Pancreas (tissue), 10 donors: ENCODE measurements at regions not wholly inside any gene's neighbourhood (a gene's known extent, or its start where the extent isn't known, plus 50 kb on each side); places are given as distances from the start of the nearest gene placed in this dataset.

ENCODE experiments used
- ATAC-seq, 4 donors: fragments of 200-7000 bp; cut with Tn5 transposase; one replicate each; pipeline versions ENCODE4 v1.8.0 to v1.9.1; 2020; ENCODE audit warnings: mild to moderate bottlenecking in 4 of 4, moderate library complexity in 4 of 4
- DNase-seq, 6 donors: peaks; one replicate each; pipeline ENCODE4 v3.0.0-alpha.2; 2020
- FAIRE-seq: peaks from 2 replicates; lab custom pipeline; 2012; peaks lifted over from hg19 to GRCh38; lab: Jason Lieb, UNC
- H3K27ac ChIP-seq, 4 donors: fragments of 200-600 bp; sonication (generic); 1 replicate in 3 of 4; 2 replicates in 1 of 4; pipeline versions ENCODE4 v1.5.0 to v1.8.0; 2020
- H3K27me3 ChIP-seq, 4 donors: fragments of 200-600 bp; one replicate each; pipeline ENCODE4 v1.8.0; 2021
- H3K36me3 ChIP-seq, 3 donors: fragments of 200-600 bp; sonication (generic) in 1 of 3; one replicate each; pipeline versions ENCODE4 v1.5.0 to v1.8.0; 2020 to 2021
- H3K4me1 ChIP-seq, 3 donors: fragments of 200-600 bp; one replicate each; pipeline ENCODE4 v1.8.0; 2021
- H3K4me3 ChIP-seq, 4 donors: fragments of 200-600 bp; sonication (generic) in 2 of 4; one replicate each; pipeline versions ENCODE4 v1.5.0 to v1.8.0; 2020 to 2021
- H3K9me3 ChIP-seq, 4 donors: fragments of 200-600 bp; one replicate each; pipeline ENCODE4 v1.8.0; 2021
- WGBS, 2 donors: extraction: QIAGEN DNeasy Blood & Tissue Kit; methylation state at CpG; one replicate each; pipeline ENCODE4 v1.1.7; 2013; 5-methylcytosine and 5-hydroxymethylcytosine counted together
- intact Hi-C, 3 donors: fragments of 100-400 bp; cut with DNase I; formaldehyde crosslinking; loops; one replicate each; pipeline versions ENCODE4 v1.11.1 to v1.14.2; 2022
- TF ChIP-seq, protein P1 (sequence below), 4 donors: fragments of 200-600 bp; sonication (generic) in 3 of 4; IDR thresholded peaks; one replicate each; pipeline versions ENCODE4 v1.5.0 to v1.8.0; 2021; ENCODE audit warnings: antibody characterized with exemption in 4 of 4
- donor health status: healthy with polysubstance abuse.
- donor health status: DM: no; HTN: no; CAD: no; lungs with moderate emphysema.
- donor health status: DM: no; HTN: no; CAD: no.
- donor health status: control.
- donor health status: control.
- donor health status: Bipolar disorder and iron deficiency.
- donor health status: DM: yes; HTN: yes; CAD: no.
- donor health status: DM: no; HTN: no; CAD: no.
- donor health status: DM: no; HTN: no; CAD: no.
- donor health status: DM: yes; HTN: yes; CAD: no.

DNA sequence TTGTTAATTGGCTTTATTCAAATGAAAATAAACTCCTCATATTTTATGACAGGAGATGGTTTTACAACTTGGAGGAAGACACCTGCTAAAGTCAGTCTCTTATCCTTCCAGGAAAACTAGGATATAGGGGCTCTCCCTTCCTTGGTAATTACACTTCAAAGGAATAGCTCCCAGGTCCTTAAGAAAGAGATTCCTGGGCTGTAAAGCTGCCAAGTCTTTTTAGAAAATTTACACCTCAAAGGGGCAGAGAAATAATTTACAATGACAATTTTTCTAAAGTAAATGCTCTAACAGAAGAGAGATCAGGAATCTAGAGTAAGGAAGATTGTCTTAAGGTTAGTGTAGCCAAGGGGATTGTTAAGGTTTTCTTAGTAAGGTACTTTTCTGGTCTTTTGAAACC lies 1359.0 kb downstream of the OLFM4 start:
- ATAC-seq (no peak), DNase-seq (no peak), FAIRE-seq (no peak)
- Histone ChIP-seq H3K9me3 (no peaks in the 10 kb centered on the region), H3K36me3 (no peaks in the 10 kb centered on the region), H3K4me1 (no peaks in the 10 kb centered on the region), H3K27me3 (no peaks in the 10 kb centered on the region), H3K27ac (no peak overlapping the region), H3K4me3 (no peak overlapping the region)
- TF ChIP-seq, protein P1, sequence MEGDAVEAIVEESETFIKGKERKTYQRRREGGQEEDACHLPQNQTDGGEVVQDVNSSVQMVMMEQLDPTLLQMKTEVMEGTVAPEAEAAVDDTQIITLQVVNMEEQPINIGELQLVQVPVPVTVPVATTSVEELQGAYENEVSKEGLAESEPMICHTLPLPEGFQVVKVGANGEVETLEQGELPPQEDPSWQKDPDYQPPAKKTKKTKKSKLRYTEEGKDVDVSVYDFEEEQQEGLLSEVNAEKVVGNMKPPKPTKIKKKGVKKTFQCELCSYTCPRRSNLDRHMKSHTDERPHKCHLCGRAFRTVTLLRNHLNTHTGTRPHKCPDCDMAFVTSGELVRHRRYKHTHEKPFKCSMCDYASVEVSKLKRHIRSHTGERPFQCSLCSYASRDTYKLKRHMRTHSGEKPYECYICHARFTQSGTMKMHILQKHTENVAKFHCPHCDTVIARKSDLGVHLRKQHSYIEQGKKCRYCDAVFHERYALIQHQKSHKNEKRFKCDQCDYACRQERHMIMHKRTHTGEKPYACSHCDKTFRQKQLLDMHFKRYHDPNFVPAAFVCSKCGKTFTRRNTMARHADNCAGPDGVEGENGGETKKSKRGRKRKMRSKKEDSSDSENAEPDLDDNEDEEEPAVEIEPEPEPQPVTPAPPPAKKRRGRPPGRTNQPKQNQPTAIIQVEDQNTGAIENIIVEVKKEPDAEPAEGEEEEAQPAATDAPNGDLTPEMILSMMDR (IDR thresholded peaks at IDR 0.05) = no peak
- intact Hi-C loops = no loop called here

DNA sequence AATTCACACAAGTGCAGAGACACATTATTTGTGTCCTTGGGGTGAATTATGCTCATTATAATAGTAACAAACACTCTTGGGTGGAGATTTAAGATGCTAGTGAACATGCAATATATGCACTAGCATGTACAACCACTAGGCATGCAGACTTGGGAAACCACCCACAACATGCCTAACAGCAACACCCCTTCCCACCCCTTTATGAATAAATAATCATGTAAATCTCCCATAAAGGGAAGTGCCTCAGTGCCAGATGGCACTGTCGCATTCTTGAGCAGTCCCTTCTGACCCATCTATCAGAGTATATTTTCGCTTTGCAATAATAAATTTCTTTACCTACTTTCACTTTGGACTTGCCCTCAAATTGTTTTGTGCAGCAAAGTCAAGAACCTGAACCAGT lies 1362.2 kb downstream of the OLFM4 start:
- FAIRE-seq (no peak), DNase-seq (no peak), ATAC-seq (no peak)
- TF ChIP-seq, protein P1 (IDR thresholded peaks at IDR 0.05) = no peak
- Histone ChIP-seq H3K27me3 (no peaks in the 10 kb centered on the region), H3K27ac (no peak overlapping the region), H3K36me3 (no peaks in the 10 kb centered on the region), H3K9me3 (no peaks in the 10 kb centered on the region), H3K4me3 (no peak overlapping the region), H3K4me1 (no peaks in the 10 kb centered on the region)
- WGBS, 2 donors = 93 to 94% methylated on average over 2 of the region's 2 CpGs
- intact Hi-C loops = no loop called here

DNA sequence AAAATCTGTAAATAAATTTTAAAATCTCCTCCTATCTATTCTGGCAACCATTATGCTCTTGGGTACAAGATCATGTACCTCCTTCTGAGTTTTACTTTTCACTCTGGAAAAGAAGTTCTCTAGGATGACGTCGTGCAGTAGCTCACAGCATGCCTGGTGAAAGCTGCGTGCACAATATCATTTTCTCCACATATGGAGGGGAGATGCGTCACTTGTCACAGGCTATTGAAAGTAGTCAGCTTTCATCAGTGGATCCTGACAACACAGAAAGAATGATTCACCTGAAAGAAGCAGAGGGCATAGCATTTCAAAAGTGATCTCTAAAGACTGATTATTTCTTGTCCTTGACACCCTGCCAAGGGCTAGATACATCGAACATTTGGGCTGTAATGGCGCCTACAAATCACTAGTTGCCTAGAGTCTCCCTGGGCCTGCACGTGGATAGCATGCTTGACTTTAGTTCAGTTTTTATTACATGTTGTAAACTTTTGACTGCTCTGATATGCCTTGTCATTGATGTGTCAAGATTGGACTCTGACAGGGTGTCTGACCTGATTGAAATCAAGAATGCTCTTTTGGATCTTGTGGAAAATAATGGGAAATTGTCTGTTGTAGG lies 1365.6 kb downstream of the OLFM4 start:
- no peak for ATAC-seq
- TF ChIP-seq, protein P1 (IDR thresholded peaks at IDR 0.05) = no peak
- no peaks in the 10 kb centered on the region for H3K36me3 ChIP-seq
- WGBS, 2 donors = 63 to 65% methylated on average over 7 of the region's 7 CpGs
- no peak for DNase-seq
- H3K27ac ChIP-seq = no peak overlapping the region
- no peaks in the 10 kb centered on the region for H3K4me1 ChIP-seq
- FAIRE-seq = no peak
- no peak overlapping the region for H3K4me3 ChIP-seq
- H3K9me3 ChIP-seq = no peaks in the 10 kb centered on the region
- H3K27me3 ChIP-seq = no peaks in the 10 kb centered on the region
- intact Hi-C loops = no loop called here

DNA sequence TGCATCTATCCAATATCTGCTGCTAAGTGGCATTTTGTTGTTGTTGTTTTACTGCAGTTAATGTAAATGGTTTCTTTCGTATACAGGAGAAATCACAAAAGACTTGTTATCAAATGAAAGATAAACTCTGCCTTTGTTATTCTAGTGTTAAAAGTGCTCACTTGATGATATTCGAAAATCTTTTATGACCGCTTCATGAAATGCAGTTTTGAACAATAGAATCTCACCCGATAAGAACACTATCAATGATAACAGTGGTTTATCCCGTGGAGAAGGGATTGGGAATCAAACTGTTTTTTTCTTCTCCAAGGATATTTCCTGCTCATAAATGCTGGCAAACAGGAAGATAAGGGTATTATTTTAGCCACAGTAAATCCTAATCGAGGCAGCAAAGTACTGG lies 1366.3 kb downstream of the OLFM4 start:
- 52 to 60% methylated on average over 6 of the region's 6 CpGs for WGBS, 2 donors
- FAIRE-seq (no peak), DNase-seq (no peak), ATAC-seq (no peak)
- H3K27ac ChIP-seq = no peak overlapping the region
- intact Hi-C loops = no loop called here
- no peaks in the 10 kb centered on the region for H3K4me1 ChIP-seq
- H3K27me3 ChIP-seq = no peaks in the 10 kb centered on the region
- H3K36me3 ChIP-seq = no peaks in the 10 kb centered on the region
- no peaks in the 10 kb centered on the region for H3K9me3 ChIP-seq
- TF ChIP-seq, protein P1 (IDR thresholded peaks at IDR 0.05) = no peak
- H3K4me3 ChIP-seq = no peak overlapping the region

DNA sequence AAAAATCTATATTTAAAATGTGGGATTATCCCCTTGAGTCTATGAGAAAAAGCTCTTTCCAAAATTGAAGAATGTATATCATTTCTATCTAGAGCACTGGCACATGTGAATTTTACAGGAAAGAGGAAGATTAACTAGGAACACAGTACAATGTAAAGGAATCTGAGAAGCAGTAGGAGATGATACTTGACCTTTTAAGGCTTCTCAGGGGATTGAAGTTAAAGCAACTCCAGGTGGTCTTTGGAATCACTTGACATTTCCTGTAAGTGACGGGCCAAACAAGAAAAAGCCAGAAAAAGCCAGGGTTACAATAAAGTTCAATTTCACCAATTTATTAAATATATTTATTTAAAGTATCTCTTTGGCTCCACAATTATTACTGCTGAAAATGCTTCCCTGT lies 1373.9 kb downstream of the OLFM4 start:
- Histone ChIP-seq H3K9me3 (no peaks in the 10 kb centered on the region), H3K27ac (no peak overlapping the region), H3K4me1 (no peaks in the 10 kb centered on the region), H3K27me3 (no peaks in the 10 kb centered on the region), H3K36me3 (no peaks in the 10 kb centered on the region), H3K4me3 (no peak overlapping the region)
- DNase-seq = no peak
- intact Hi-C loops = no loop called here
- no peak for ATAC-seq
- 77 to 81% methylated on average over 1 of the region's 1 CpG for WGBS, 2 donors
- no peak for FAIRE-seq
- TF ChIP-seq, protein P1 (IDR thresholded peaks at IDR 0.05) = no peak
